Ovary (tissue), 7 donors: ENCODE measurements at regions not wholly inside any gene's neighbourhood (a gene's known extent, or its start where the extent isn't known, plus 50 kb on each side); places are given as distances from the start of the nearest gene placed in this dataset.

Experiments used
- DNase-seq, 5 donors: peaks; one replicate each; pipeline ENCODE4 v3.0.0-alpha.2; 2019 to 2020
- H3K27ac ChIP-seq, 2 donors: fragments of 200-600 bp; one replicate each; pipeline versions ENCODE4 v1.5.1 to v1.8.0; 2019 to 2022
- H3K27me3 ChIP-seq: fragments of 200-600 bp; one replicate; pipeline ENCODE4 v1.8.0; 2022
- H3K36me3 ChIP-seq: fragments of 200-600 bp; sonication (generic); one replicate; pipeline ENCODE4 v1.5.1; 2019
- H3K4me1 ChIP-seq: one replicate; pipeline ENCODE4 v1.8.1; 2013; ENCODE audit warnings: mild to moderate bottlenecking, moderate library complexity; ENCODE audit not compliant: insufficient read depth
- H3K4me3 ChIP-seq: fragments of 200-600 bp; sonication (generic); one replicate; pipeline ENCODE4 v1.5.1; 2017
- H3K9me3 ChIP-seq, 2 donors: fragments of 200-600 bp in 1 of 2; sonication (generic) in 1 of 2; one replicate each; pipeline versions ENCODE4 v1.5.1 to v1.8.1; 2013 to 2019; ENCODE audit warnings: mild to moderate bottlenecking in 1 of 2, moderate library complexity in 1 of 2
- EP300 ChIP-seq: sonication (generic); formaldehyde crosslinking; IDR thresholded peaks from one replicate; pipeline ENCODE4 v1.6.1; 2017; ENCODE audit warnings: antibody characterized with exemption
- POLR2A ChIP-seq: fragments of 450-650 bp; IDR thresholded peaks from one replicate; pipeline ENCODE4 v1.6.1; 2017; ENCODE audit warnings: antibody characterized with exemption, mild to moderate bottlenecking, moderate library complexity
- WGBS, 3 donors: extraction: QIAGEN DNeasy Blood & Tissue Kit in 1 of 3; methylation state at CpG; one replicate each; pipeline versions ENCODE4 v1.1.5 to v1.1.7; 2013 to 2017; 5-methylcytosine and 5-hydroxymethylcytosine counted together
- intact Hi-C, 4 donors: fragments of 100-400 bp; cut with DNase I; formaldehyde crosslinking; loops; one replicate each; pipeline versions ENCODE4 v1.11.0 to v1.15.1; 2022 to 2023
- TF ChIP-seq, protein P1 (sequence below), 3 donors: fragments of 450-650 bp in 2 of 3; fragments of 200-600 bp in 1 of 3; IDR thresholded peaks; one replicate each; pipeline versions ENCODE4 v1.5.1 to v1.8.0; 2016 to 2022; ENCODE audit warnings: antibody characterized with exemption in 3 of 3, mild to moderate bottlenecking in 1 of 3
- donor health status: DM: no; HTN: no; CAD: no; lungs with moderate emphysema.
- donor health status: DM: no; HTN: no; CAD: no.
- donor health status: Bipolar disorder and iron deficiency.
- donor health status: DM: no; HTN: no; CAD: no.
- donor health status: DM: yes; HTN: yes; CAD: no.

DNA sequence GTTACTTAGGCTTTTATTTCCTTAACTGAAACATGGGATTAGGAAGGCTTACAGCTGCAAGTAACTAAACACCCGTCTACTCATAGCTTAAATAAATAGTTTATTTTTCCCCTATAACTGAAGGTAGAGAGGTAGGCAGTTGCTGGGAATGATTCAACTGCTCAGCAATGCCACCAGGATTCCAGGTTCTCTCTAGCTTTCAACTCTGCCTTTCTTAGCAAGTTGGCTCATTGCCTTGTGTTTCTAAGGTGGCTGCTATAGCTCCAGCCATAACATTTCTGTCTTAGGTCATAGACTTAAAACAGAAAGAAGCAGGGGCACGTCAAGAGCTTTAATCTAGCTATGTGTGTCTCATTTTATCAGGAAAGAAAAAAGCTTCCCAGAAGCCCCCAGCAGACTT lies 103.7 kb upstream of the MDM1 start:
- no peaks in the 10 kb centered on the region for H3K27me3 ChIP-seq
- H3K36me3 ChIP-seq: no peaks in the 10 kb centered on the region
- TF ChIP-seq EP300 (no peak), POLR2A (no peak)
- TF ChIP-seq, protein P1, sequence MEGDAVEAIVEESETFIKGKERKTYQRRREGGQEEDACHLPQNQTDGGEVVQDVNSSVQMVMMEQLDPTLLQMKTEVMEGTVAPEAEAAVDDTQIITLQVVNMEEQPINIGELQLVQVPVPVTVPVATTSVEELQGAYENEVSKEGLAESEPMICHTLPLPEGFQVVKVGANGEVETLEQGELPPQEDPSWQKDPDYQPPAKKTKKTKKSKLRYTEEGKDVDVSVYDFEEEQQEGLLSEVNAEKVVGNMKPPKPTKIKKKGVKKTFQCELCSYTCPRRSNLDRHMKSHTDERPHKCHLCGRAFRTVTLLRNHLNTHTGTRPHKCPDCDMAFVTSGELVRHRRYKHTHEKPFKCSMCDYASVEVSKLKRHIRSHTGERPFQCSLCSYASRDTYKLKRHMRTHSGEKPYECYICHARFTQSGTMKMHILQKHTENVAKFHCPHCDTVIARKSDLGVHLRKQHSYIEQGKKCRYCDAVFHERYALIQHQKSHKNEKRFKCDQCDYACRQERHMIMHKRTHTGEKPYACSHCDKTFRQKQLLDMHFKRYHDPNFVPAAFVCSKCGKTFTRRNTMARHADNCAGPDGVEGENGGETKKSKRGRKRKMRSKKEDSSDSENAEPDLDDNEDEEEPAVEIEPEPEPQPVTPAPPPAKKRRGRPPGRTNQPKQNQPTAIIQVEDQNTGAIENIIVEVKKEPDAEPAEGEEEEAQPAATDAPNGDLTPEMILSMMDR (IDR thresholded peaks at IDR 0.05): no peak
- intact Hi-C loops: loop anchor here in 1 of 4 donors (10.0 kb wide), 1 partner anchor 1511 kb away; no protein-coding TSS in a partner anchor
- WGBS, 3 donors: 62 to 76% (median 71%) methylated on average over 2 of the region's 2 CpGs
- H3K9me3 ChIP-seq: no peaks in the 10 kb centered on the region
- no peaks in the 10 kb centered on the region for H3K4me1 ChIP-seq
- no peak overlapping the region for H3K4me3 ChIP-seq
- no peak for DNase-seq
- H3K27ac ChIP-seq: no peak overlapping the region

DNA sequence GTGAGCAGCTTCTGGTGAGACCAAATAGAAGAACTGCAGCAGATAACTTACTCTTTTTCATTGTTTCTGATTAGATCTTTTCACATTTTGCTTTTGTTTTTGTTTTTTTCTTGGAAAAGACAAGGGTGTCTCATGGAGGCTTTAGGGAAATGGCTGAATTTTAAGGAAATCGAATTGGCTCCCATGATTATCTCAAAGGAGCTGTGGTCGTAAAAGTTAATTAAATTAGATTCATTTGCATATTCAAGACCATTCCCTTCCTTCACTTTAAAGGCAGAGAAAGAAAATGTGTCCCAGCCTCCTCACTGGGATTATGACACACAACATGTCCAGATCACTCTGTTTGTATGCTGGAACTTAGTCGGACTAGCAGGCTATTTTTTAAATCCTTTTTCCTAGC lies 106.4 kb upstream of the MDM1 start:
- WGBS, 3 donors: 78 to 85% (median 80%) methylated on average over 3 of the region's 3 CpGs
- H3K36me3 ChIP-seq: no peaks in the 10 kb centered on the region
- no peaks in the 10 kb centered on the region for H3K9me3 ChIP-seq
- H3K4me1 ChIP-seq: no peaks in the 10 kb centered on the region
- H3K27ac ChIP-seq: no peak overlapping the region
- intact Hi-C loops: loop anchor here in 1 of 4 donors (10.0 kb wide), 1 partner anchor 1514 kb away; no protein-coding TSS in a partner anchor
- no peak for DNase-seq
- TF ChIP-seq EP300 (no peak), POLR2A (no peak)
- TF ChIP-seq, protein P1 (IDR thresholded peaks at IDR 0.05): no peak
- H3K4me3 ChIP-seq: no peak overlapping the region
- H3K27me3 ChIP-seq: no peaks in the 10 kb centered on the region

DNA sequence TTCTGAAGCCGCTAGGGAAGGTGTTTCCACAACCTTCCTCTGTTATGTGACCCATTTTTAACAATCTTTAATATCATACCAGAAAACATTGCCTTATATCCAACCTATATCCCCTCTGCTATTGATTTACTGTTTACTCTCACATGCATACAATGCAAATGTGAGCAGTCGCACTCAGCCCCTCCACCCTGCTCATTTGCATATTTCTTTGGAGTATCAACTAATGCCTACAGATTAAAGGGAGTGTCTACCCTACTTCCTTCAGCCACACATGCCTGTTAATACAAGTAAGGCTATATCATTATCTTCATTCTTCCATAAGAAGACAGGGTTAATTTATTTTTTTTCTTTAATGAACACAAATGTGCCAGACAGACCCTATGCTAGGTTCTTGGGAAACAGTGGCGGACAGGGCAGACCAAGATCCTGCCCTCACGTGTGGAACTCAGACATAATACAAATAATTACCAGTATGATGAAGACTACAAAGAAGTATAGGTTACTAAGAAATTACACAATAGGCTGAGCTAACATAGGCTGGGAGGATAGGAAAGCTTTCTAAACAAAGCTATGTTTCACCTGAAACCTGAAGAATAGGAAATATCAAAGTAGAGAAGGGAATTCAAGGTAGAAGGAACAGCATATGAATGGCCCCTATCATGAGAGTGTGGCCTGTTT lies 107.3 kb upstream of the MDM1 start:
- H3K36me3 ChIP-seq: no peaks in the 10 kb centered on the region
- H3K9me3 ChIP-seq: no peaks in the 10 kb centered on the region
- no peak for TF ChIP-seq POLR2A
- TF ChIP-seq, protein P1 (IDR thresholded peaks at IDR 0.05): no peak
- TF ChIP-seq EP300: no peak
- no peak overlapping the region for H3K4me3 ChIP-seq
- DNase-seq: no peak
- H3K27ac ChIP-seq: no peak overlapping the region
- H3K27me3 ChIP-seq: no peaks in the 10 kb centered on the region
- no peaks in the 10 kb centered on the region for H3K4me1 ChIP-seq
- intact Hi-C loops: loop anchor here in 1 of 4 donors (10.0 kb wide), 1 partner anchor 1515 kb away; no protein-coding TSS in a partner anchor
- WGBS, 3 donors: 91 to 97% (median 94%) methylated on average over 4 of the region's 4 CpGs

GRCh38 chr12:68440068-68440581 lies 108.0 kb upstream of the MDM1 start:
- H3K9me3 ChIP-seq: no peaks in the 10 kb centered on the region
- H3K27me3 ChIP-seq: no peaks in the 10 kb centered on the region
- no peaks in the 10 kb centered on the region for H3K4me1 ChIP-seq
- H3K4me3 ChIP-seq: no peak overlapping the region
- 89 to 90% (median 90%) methylated on average over 5 of the region's 5 CpGs for WGBS, 3 donors
- H3K36me3 ChIP-seq: no peaks in the 10 kb centered on the region
- DNase-seq: no peak
- H3K27ac ChIP-seq: no peak overlapping the region
- intact Hi-C loops: no loop called here
- TF ChIP-seq, protein P1 (IDR thresholded peaks at IDR 0.05): no peak
- TF ChIP-seq POLR2A: no peak
- no peak for TF ChIP-seq EP300
